Adipocyte (in vitro differentiated cells): ENCODE measurements at regions not wholly inside any gene's neighbourhood (a gene's known extent, or its start where the extent isn't known, plus 50 kb on each side); places are given as distances from the start of the nearest gene placed in this dataset.
"Not testable (repeated sequence)": the region's sequence is repeated elsewhere in the genome, so short reads cannot be mapped to it uniquely, and the experiment has no call there.

ENCODE experiments used
- DNase-seq: peaks from one replicate; pipeline ENCODE4 v3.0.0-alpha.2; 2015; ENCODE audit warnings: low read depth
- H3K27me3 ChIP-seq: replicated peaks from 2 replicates; pipeline ENCODE4 v1.7.0; 2013; ENCODE audit warnings: mild to moderate bottlenecking, low read length, moderate library complexity; ENCODE audit not compliant: control insufficient read depth, insufficient read depth
- H3K36me3 ChIP-seq: 2 replicates; pipeline ENCODE4 v1.7.0; 2013; ENCODE audit warnings: low read length, mild to moderate bottlenecking, moderate library complexity; ENCODE audit not compliant: control insufficient read depth, insufficient read depth, severe bottlenecking
- H3K4me1 ChIP-seq: 2 replicates; pipeline ENCODE4 v1.7.0; 2013; ENCODE audit warnings: mild to moderate bottlenecking, low read length, moderate library complexity; ENCODE audit not compliant: control insufficient read depth, insufficient read depth
- H3K4me3 ChIP-seq: 2 replicates; pipeline ENCODE4 v1.7.0; 2013; ENCODE audit warnings: mild to moderate bottlenecking, low read length, moderate library complexity
- H3K9ac ChIP-seq: 2 replicates; pipeline ENCODE4 v1.7.0; 2013; ENCODE audit warnings: mild to moderate bottlenecking, low read length, moderate library complexity
- H3K9me3 ChIP-seq: 2 replicates; pipeline ENCODE4 v1.7.0; 2013; ENCODE audit warnings: mild to moderate bottlenecking, low read length, moderate library complexity; ENCODE audit not compliant: control insufficient read depth

GRCh38 chr7:15831606-15832005, 145.1 kb upstream of the MEOX2 start:
- Histone ChIP-seq H3K27me3 (no peaks in the 10 kb centered on the region), H3K9me3 (no peaks in the 10 kb centered on the region), H3K4me1 (peaks cover 28% of the 10 kb centered on the region), H3K9ac (no peak overlapping the region), H3K36me3 (no peaks in the 10 kb centered on the region), H3K4me3 (no peak overlapping the region)
- no peak for DNase-seq

GRCh38 chr7:15829691-15830090, 143.2 kb upstream of the MEOX2 start:
- H3K36me3 ChIP-seq = no peaks in the 10 kb centered on the region
- no peak overlapping the region for H3K9ac ChIP-seq
- no peaks in the 10 kb centered on the region for H3K9me3 ChIP-seq
- H3K27me3 ChIP-seq = no peaks in the 10 kb centered on the region
- peak overlapping the region; percentile 42 for H3K4me3 ChIP-seq
- peaks cover 28% of the 10 kb centered on the region for H3K4me1 ChIP-seq
- no peak for DNase-seq

DNA sequence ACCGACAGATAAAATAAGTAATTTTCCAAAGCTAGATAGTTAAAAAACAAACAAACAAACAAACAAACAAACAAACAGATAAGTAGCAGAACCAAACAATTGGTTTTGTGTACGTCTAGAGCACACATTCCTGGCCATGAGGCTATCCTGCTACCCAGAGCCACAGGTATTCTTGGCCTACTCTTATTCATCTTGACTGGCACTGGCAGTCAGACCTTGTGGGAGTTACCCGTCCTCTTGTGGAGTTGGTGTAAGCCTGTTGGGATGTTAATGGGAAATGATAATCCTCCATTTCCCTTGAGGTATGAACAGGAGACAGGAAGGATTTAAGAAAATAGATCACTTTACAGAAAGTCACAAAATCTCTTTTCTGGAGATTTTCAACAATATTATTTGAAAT, 142.4 kb upstream of the MEOX2 start:
- Histone ChIP-seq H3K9me3 (no peaks in the 10 kb centered on the region), H3K36me3 (no peaks in the 10 kb centered on the region), H3K27me3 (no peaks in the 10 kb centered on the region), H3K9ac (no peak overlapping the region), H3K4me1 (peaks cover 28% of the 10 kb centered on the region), H3K4me3 (no peak overlapping the region)
- no peak for DNase-seq

DNA sequence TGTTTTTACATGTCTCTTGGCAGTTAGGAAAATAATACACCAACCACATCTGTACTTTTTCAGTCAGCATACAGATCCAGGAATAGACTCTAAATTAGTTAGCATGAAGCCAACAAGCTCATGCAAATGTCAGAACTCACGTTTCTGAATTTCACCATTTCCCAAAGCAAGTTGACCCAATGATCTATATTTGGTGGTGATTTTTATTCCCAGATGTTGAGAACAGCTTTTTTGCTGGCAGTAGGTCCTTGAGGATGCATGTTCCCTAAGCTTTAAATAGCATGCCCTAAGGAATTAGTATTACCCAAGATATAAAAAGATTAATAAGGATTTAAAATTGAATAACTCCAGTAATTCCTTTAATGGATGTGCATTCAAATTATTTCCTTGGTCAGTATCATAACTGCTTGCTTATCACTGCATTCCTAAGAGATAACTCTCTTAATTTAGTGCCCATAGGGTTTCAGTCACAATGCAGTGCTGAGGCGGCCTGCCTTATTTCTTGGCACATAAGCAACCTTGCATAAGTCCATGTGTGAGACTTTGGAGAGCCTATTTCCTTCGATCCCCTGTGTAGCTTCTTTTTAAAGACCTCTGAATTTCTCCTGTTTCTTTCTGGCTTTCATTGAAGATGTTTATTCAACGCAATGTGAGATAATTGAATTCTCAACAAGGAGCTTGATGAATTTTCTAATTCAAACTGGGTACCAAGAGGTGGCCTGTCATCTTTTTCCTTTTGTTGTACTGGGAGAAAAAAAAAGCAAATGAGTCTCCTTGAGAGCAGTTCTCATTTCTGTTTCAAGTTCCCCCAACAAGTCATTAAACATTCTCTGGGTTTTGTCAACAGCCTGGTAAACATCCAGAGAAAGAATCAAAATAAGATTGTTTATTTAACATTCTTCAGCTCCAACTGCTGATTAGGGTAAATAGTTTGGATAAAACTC, 135.3 kb upstream of the MEOX2 start:
- Histone ChIP-seq H3K9ac (peak overlapping the region; percentile 35), H3K36me3 (no peaks in the 10 kb centered on the region), H3K4me3 (peak overlapping the region; percentile 25), H3K27me3 (no peaks in the 10 kb centered on the region), H3K4me1 (peaks cover 16% of the 10 kb centered on the region), H3K9me3 (no peaks in the 10 kb centered on the region)
- DNase-seq = peak; percentile 35

DNA sequence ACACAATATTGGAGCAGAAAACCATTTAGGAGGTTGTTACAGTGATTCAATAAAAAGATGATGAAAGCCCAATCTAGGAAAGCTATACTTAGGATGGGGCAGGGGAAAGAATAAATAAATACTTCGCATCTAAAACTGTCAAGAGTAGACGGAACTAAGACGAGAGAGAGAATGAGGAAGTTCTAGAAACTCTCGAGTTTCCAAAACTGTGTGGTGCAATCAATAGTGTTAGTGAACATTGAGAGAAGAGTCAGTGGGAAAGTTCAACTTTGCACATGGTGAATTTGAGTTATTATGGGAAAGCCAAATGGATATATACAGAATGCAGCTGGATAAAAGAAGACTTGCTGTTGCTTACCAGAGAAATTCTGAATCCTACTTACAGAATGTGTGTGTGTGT, 133.8 kb upstream of the MEOX2 start:
- DNase-seq = no peak
- Histone ChIP-seq H3K27me3 (no peaks in the 10 kb centered on the region), H3K9ac (no peak overlapping the region), H3K36me3 (no peaks in the 10 kb centered on the region), H3K9me3 (no peaks in the 10 kb centered on the region), H3K4me1 (peaks cover 16% of the 10 kb centered on the region), H3K4me3 (no peak overlapping the region)

GRCh38 chr7:15816835-15817426, 130.4 kb upstream of the MEOX2 start:
- H3K36me3 ChIP-seq = no peaks in the 10 kb centered on the region
- H3K9me3 ChIP-seq = no peaks in the 10 kb centered on the region
- H3K4me3 ChIP-seq = no peak overlapping the region
- H3K27me3 ChIP-seq = no peaks in the 10 kb centered on the region
- peaks cover 8% of the 10 kb centered on the region for H3K4me1 ChIP-seq
- no peak overlapping the region for H3K9ac ChIP-seq
- no peak for DNase-seq

DNA sequence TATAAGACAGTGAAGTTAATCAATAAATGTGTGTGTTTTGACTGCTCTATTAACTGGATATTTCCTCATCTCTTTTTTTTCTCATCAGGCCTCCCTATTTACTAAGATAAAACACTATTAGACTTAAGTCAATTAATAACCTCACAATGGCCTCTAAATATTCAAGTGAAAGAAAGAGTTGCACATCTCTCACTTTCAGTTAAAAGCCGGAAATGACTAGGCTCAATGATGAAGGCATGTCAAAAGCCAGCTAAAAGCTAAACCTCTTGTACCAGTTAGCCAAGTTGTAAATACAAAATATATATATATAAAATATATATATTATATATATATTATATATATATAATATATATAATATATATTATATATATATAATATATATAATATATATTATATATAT, 127.0 kb upstream of the MEOX2 start:
- Histone ChIP-seq H3K27me3 (no peaks in the 10 kb centered on the region), H3K4me1 (no peaks in the 10 kb centered on the region), H3K36me3 (no peaks in the 10 kb centered on the region), H3K9me3 (no peaks in the 10 kb centered on the region), H3K9ac (no peak overlapping the region), H3K4me3 (no peak overlapping the region)
- no peak for DNase-seq

- not testable (repeated sequence) for H3K9ac ChIP-seq, H3K36me3 ChIP-seq, DNase-seq, H3K4me1 ChIP-seq, H3K27me3 ChIP-seq, H3K4me3 ChIP-seq, H3K9me3 ChIP-seq
Observed at GRCh38 chr7:15810383-15810782, 123.9 kb upstream of the MEOX2 start.

- DNase-seq, H3K27me3 ChIP-seq, H3K4me3 ChIP-seq, H3K4me1 ChIP-seq, H3K9ac ChIP-seq, H3K36me3 ChIP-seq, H3K9me3 ChIP-seq: not testable (repeated sequence)
Observed at GRCh38 chr7:15809936-15810335, 123.5 kb upstream of the MEOX2 start.

DNA sequence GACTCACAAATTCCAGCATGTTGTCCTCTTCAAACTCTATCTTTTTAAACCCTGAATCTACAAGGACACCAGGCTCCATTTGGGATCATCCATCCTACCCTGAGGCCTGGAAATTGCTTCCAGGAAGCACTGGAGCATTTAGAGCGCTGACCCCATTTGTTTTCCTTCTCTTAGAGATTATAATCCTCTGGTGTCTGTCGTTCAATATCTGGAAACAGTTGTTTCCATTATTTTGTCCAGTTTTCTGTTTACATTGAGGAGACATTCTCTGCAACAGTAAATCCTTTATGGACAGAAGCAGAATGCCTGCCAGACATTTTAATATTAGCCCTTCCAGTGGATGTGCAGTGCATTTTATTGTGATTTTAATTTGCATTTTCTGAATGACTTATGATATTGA, 119.4 kb upstream of the MEOX2 start:
- Histone ChIP-seq H3K9ac (no peak overlapping the region), H3K9me3 (no peaks in the 10 kb centered on the region), H3K36me3 (no peaks in the 10 kb centered on the region), H3K27me3 (no peaks in the 10 kb centered on the region), H3K4me1 (peaks cover 19% of the 10 kb centered on the region), H3K4me3 (no peak overlapping the region)
- no peak for DNase-seq

DNA sequence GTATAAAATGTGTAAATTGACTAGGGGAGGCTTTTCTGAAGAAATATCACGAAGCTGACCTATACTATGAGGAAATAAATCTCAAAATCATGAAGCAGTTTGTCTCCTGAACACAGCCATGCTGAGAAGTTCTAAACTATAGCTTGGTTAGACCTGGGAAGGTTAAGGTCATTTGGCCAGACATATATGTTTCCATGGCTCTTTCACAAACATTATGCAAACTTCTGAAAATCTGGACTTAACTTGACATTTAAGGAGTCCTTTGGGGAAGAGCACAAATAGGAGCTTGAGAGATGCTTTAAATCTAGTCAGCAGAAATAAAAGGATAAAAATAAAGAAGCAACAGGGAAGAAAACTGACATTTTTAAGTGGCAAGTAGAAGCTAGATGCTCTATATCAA, 115.9 kb upstream of the MEOX2 start:
- H3K36me3 ChIP-seq = no peaks in the 10 kb centered on the region
- peaks cover 26% of the 10 kb centered on the region for H3K4me1 ChIP-seq
- H3K27me3 ChIP-seq = no peaks in the 10 kb centered on the region
- H3K9ac ChIP-seq = peak overlapping the region; percentile 7
- peak; percentile 12 for DNase-seq
- no peaks in the 10 kb centered on the region for H3K9me3 ChIP-seq
- H3K4me3 ChIP-seq = no peak overlapping the region
